DMS53 (cell line): ENCODE measurements at regions not wholly inside any gene's neighbourhood (a gene's known extent, or its start where the extent isn't known, plus 50 kb on each side); places are given as distances from the start of the nearest gene placed in this dataset.

Source experiments
- DNase-seq: peaks from one replicate; lab custom pipeline; 2025; lab: John Stamatoyannopoulos, UW

DNA sequence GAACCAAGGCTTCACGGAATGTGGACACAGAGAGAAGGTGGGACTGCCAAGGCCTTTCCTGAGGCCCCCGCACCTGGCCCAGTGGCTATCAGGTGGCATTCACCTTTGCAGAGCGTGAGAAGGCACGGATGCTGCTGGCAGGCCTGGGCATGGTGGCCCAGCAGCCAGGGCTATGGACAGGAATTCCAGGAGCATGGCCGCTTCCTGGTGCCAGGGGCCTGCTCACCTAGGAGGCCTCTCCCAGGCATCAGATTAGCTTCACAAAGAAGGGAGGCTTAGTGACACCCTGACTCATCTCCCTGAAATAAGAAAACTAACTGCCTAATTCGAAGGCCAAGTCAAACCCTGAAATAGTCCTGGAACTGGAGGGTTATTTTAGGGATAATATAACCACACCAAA lies 155.8 kb downstream of the TEX29 start:
- no peak for DNase-seq

DNA sequence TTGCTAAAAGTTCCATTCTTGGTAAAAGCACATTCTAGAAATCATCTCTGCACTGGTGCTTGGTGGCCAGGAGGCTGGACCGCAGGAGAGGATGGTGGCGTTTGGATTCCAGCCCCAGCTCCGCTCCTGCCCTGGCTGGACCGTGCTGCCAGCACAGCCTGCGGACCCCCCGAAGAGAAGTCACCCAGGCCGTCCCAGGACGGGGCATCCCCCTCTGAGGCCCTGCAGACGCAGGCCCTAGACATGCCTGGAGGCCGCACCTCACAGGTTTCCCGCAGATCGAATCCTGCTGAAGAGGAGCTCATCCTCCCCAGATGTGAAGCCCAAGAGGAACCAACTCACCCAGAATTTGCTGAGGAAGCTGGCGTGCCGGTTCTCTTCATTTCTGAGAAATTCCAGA lies 159.0 kb downstream of the TEX29 start:
- no peak for DNase-seq

DNA sequence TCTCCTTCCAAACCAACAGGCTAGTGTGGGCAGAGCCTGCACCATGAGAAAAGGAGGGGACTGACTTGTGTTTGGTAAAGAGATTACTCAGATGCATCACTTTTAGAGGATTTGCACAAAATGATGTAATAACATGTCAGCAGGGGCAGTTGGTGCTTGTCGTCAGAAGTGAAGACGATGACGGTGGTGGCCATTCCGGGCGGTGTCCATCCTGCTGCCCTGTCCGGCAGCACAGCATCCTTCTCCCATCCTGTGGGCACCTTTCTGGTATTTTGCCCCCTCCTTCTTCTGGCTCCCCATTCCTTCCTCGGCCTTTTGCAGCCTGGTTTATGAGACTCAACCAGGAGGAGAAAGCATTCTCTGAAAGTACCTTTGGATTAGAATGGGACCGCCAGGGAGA lies 160.1 kb downstream of the TEX29 start:
- no peak for DNase-seq

DNA sequence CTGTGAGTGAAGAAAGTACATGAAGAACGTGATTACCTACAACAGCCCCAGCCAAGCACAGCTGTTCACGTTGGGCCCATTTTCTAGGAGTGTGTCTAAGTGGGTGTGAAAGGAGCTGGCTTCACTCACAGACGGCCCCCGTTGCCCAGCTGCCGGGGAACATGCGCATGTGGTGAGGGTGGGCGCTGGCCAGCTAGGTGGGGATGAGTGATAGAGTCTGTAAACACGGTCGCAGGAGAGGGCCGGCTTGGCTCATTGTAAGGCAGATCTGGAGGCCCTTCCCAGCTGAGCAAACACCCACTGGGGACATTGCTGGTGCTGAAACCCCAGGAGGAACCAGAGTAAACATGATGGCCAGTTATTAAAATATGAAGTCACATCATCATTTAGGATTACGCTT lies 160.5 kb downstream of the TEX29 start:
- no peak for DNase-seq

DNA sequence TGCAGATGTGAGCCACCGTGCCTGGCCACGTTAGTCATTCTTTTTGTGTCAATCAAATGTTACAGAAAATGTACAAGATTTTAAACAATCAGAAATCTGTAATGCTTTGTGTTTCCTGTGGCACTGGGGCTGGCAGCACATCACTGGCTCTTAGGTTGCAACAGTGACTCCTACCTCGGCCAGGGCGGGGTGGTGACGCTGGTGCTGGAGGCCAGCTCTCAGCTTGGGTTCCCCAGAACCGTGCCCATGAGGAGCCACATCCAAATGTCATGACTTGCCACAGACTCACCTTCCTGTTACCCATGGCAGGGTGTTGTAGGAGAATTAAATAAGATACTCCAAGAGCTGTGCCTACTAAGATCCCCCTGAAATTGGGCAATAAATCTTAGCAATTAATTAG lies 161.7 kb downstream of the TEX29 start:
- no peak for DNase-seq

DNA sequence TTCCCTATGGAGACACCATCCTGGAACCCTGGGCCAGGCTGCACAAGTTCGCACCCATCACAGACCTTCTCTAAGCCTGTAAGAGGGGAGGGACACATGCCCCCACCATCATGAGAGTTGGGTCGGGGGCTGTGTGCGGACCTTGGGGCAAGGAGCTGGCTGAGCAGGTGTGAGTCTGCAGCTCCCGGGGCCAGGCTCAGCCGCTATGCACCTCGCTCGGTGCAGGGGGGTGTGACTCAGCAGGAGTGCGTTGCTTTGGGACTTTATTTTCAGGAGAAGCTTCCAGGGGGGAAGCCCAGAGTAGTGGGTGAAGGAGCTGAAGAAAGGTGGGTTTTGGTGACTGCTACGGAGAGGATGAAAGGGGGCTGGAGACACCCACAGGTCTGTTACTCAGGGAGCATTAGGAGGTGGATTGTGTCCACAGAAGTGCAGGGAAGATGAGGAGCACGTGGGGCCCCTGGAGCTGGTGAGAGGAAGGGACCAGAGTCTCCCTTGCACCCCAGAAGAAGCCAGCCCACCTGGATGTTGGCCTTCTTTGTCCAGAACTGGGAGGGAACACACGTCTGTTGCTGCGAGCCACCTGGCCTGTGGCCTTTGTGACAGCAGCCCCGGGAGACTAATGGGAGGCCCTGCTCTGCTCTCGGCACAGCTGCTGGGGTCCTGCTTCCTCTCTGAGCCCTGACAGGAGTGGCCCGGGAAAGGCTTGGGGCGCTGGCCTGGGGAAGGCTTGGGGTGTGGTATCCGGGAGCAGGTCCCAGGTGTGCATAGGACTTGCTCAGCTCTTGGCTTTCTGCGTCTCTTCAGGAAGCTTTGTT lies 162.6 kb downstream of the TEX29 start:
- no peak for DNase-seq

DNA sequence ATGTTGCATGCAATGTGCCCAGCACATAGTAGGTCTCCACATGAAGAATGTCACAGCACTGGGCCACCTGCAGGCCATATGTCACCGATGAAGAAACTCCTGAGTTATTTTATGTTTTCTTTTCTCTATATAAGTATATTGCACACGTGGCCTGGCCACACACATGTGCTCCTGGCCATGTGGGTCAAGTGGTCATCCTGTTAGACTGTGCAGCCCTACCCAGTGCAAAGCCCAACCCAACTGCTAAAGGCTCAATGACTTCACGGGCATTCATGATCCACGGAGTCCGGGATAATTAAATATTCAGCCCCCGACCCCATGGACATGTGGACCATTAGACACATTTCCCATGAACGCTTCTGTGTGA lies 163.2 kb downstream of the TEX29 start:
- DNase-seq: no peak

DNA sequence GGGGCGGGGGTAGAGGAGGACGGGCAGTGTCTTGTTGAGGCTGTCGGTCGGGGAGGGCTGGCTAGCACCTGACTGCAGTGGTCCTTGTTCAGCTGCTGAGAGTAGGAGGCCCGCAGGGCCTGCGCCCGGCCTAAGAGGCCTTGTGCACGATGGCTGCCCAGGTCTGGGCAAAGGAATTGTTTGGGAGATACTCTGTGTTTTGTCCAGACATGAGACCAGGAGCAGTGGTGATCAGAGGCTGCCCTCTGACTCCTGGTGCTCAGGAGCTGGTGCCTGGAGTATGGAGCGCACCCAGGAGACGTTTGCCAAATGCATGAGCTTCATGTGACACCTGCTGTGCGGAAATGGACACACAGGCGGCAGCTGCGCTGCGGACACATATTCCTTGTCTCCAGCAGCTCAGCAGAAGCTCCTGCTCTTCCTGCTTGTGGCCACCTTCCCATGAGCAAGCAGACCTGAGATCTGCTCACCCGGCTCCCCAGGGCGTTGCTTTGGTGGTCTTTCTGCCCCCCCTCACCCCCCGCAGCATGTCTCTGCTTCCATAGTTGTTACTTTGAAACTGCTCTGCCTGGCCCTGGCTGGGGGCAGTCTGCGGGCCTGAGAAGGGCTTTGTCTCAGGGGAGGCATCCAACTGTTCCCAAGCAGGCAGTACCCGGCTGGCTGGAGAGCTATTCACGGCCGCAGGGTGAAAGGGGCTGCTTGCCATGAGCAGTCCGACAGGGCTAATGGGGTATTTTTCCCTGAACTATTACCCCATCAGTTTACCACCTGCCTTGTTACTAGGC lies 163.9 kb downstream of the TEX29 start:
- no peak for DNase-seq

DNA sequence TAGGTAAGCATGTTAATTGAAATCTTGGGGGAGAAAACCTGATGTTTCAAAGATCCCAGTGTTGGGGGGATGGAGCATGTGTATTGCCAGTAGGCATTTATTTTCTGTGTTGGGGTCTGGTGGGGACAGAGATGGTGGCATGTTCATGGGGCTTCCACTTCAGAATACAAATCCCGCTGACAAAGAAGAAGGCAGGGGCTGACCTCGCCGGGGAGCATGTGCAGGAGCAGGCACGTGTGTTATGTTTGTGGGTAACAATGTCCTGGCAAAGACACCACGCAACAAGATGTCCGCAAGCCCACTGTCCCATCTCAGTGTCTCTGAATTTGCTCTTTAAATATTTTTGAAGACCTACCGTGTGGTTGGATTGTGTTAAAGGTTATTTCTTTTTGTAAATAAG lies 164.5 kb downstream of the TEX29 start:
- DNase-seq: no peak

DNA sequence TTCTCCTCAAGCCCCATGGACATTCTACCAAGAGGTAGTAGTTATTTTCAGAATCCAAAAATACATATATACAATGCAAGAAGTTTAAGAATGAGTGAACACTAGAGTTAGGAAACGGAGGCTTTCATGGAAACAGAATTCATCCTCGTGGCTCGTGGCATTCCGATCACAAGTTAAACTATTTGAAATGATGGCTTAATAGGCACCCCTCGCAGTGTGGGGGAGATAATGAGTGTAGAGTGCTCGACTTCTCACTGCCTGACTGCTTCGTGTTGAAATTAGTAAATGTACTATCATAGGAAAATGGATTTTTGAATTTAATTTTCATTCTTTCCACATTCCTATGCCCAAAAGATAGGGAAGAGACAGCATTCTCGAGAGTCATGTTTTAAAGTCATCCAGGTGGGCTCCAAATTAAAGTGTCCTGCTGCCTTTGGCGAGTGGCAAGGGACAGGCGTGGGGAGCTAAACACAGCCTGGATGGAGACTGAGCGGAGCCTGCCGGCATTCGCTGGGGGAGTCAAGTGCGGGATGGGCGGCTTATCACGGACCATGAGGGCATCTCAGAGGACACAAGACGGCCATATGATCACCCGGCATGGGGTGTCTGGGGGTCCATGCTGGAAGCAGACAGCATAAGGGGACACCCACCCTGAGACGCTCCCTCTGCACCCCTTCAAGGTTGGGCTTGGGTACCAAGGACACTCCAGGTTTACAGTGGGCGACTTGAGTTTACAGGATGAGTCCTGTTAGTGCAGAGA lies 165.2 kb downstream of the TEX29 start:
- no peak for DNase-seq

DNA sequence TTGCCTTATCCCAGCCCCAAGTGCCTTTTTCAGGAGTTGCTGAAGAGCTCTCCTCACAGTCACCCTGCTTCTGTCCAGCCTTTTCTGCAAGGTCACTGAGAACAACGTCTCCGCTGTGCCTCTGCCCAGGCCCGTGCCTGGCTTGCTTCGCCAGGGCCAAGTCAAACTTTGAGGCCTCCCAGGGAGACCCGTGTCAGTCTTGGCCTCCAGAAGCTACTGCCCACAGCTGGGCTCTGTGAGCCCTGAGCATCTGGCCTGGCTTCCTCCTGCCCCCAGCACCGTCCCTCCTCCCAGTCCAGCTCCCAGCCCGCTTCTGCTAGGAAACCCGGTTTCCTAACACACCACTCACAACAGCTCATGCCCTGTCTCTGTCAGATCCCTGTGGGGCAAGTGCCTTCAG lies 165.9 kb downstream of the TEX29 start:
- no peak for DNase-seq

DNA sequence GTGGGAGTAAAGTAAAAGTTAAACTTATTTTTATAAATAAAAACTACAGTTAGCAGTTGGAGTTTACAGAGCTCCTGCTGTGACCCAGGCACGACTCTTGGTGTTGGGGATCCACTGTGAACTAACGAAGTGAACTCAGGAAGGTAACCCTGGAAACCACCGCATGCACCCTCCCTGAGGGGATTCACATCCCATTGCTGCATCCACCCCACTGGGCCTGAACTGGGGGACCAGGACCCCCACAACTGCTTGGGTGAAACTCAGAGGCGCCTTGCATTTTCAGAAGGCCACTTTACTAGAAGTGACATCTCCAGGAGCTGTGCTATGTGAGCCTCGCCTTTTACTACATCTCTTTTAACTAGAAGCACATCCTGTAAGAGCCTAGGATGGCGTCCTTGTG lies 166.4 kb downstream of the TEX29 start:
- no peak for DNase-seq

DNA sequence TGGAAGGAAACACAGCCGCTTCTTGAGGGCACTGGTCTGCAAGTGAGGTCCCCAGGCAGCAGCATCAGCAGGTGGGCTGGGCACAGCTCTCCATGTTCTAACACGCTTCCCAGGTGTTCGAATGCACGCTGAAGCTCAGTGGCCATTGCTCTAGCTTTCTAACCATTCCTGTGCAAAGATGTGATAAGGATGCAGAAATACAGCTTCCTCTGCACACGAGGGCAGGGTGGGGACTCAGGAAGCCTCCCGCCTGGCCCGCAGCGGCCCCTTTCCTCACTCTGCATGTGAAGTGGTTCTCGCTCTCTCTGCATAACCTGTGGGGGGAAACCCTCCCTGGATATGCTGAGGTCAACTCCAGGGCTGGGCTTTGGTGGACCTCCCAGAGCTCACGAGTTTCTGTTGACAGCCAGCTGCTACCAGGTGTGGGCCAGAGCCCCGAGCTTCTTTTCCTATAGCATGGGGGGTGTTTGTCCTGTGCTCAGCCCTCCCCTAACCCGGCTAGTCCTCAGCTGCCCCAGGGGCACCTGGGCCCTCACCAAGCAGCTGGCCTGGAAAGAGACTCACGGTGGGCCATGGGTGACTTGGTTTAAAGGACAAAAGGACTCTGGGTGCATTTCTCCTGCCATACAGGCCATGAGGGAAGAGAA lies 168.2 kb downstream of the TEX29 start:
- DNase-seq: no peak

DNA sequence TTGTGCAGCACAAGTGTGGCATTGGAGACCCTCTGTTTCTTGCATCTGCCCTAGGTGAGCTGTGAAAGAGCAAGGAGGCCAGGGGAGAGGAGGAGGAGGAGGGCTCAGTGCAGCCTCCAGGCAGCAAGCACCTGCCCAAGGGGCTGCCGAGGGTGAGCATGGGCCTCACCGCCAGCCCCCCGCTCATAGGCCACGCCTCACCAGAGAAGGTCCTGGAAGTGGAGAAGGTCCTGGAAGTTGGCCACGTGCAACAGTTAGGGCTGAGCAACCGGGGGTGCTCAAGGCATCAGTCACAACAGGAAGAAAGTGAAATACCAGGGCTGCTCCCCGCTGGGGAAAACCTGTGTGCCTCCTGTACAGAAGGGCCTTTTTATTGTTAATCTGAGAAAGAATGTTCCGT lies 168.9 kb downstream of the TEX29 start:
- DNase-seq: no peak

DNA sequence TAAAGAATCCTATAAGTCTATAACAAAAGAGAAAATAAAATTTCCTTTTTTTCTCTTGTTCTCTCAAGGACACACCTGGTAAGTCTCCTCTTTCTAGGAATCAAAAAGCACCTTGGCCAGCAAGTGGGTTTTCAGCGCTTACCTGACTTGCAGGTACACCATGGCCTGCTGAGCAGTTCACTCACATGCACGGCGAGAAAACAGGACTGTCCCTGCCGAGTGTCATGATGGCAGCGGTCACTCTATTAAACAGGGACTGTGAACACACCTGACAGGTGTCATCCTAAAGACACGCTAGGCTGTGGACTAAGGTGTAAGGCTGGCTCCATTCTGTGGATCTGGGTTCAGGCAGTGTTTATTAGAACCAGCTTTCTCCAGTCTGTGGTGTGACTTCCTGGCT lies 170.2 kb downstream of the TEX29 start:
- DNase-seq: no peak

DNA sequence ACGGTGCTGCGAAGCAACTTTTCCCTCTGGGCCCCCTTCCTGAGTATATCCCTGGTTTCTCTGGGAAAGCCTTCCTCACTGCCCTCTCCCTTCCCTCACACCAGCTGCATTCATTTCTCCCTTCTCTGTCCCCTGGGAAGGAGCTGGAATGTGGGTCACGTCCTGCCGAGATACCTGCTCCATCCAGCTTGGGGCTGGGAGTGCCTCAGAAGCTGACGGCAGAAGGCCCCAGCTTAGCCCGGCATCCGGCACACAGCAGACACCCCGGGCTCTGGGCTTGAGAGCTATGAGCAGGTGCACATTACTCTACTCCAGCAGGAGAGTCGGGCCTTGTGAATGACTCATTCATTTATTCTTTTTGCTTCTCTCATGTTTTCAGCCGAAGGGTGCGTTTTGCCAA lies 170.6 kb downstream of the TEX29 start:
- no peak for DNase-seq

DNA sequence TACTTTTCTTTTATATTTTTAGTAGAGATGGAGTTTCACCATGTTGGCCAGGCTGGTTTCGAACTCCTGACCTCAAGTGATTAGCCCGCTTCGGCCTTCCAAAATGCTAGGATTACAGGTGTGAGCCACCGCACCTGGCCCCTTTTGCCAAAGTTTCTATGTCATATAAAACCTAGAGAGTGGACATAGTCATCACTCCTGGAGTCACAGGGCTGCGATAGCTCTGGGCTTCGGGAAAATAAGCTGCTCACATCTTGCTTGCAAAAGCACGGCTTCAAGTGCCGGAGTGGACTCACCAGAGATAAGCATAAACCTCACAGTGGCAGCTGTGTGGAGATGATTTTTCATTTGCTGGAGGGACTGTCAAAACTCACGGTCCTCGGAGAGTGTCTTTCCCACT lies 171.2 kb downstream of the TEX29 start:
- DNase-seq: no peak

DNA sequence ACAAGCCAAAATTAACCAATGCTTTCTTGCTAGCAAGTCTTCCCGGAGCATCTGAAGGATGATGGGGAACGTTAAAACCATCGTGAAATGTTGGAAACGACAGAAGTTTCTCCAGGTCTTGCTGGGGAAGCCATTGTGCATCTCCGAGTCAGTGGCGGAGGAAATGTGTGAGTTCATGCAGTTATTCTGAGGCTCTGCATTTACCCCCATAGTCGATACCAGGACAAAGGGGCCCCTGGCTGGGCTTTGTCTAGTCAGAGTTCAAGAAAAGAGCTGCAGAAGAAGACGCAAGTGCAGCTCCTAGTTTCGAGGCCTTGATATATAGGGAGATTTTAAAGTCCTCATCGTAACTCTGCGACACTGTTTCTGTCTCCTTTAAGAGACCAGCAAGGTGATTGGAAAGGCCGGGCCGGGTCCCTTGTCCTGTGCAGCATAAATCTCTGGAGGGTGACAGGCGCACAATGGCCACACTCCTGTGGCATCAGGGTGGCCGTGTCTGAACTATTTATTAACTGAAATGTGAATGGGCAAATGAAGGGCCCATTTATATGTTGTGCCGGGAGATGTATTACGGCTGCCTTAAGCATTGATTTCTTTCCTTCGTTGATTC lies 172.0 kb downstream of the TEX29 start:
- no peak for DNase-seq

DNA sequence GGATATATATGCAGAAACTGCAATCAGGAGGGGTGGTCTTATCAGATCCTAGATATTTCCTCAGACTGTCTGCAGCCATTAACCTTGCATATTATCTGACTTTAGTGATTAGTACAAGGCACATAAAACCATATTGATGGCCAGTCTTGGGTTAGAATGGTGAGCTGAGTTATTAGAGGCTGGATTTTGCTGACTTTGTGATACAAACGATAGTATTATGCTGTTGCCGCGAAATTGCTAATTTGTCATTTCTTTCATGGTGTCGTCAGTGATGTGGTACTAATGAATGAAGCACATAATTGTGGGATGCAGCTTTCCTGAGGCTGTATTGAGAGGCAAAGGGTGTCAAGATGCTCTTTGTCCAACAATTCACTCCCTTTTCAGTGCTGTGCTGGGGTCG lies 172.5 kb downstream of the TEX29 start:
- no peak for DNase-seq

DNA sequence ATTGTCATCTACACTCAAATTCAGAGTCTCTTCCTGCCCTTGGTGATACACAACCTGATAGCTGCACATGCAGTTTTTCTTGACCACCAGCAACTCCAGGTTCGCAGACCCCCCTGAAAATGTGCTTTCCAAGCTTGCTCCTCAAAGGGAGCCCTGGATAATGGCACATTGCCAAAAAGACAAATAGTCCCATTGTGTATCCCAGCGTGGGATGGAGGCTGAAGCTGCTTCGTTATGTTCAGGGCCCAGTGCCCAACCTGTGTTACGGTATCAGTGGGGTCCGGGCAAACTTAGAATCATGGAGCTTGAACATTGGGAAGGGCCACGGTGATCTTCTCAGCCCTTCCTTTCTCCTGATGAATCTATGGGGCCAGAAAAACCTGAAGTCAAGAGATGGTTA lies 173.0 kb downstream of the TEX29 start:
- no peak for DNase-seq

DNA sequence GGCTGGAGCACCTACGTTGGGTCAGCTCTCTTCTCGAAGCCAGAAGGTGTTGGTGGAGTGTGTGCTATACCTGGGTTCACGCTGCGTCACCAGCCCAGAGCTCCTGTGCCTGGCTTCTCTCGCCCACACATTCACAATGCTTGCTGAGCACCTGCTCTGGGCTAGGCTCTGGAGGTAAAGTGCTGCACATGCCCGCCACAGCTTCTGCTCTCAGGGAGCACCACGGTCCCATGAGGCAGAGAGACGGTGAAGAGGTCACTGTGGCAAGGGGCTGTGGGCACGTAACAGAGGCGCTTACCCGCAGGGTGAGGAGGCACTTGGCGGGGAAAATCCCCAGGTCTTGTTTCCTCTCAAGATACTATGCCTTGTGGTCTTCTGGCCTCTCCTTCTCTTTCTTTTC lies 174.2 kb downstream of the TEX29 start:
- DNase-seq: no peak
